Psoas muscle (tissue), 7 donors: ENCODE measurements at regions not wholly inside any gene's neighbourhood (a gene's known extent, or its start where the extent isn't known, plus 50 kb on each side); places are given as distances from the start of the nearest gene placed in this dataset.

Experiments used
- ATAC-seq, 4 donors: fragments of 200-7000 bp; cut with Tn5 transposase; one replicate each; pipeline ENCODE4 v1.9.1; 2020; ENCODE audit warnings: moderate library complexity in 3 of 4, mild to moderate bottlenecking in 2 of 4
- DNase-seq, 2 donors: peaks; one replicate each; pipeline ENCODE4 v3.0.0-alpha.2; 2020
- H3K27ac ChIP-seq: fragments of 200-600 bp; one replicate; pipeline ENCODE4 v1.8.0; 2022
- H3K27me3 ChIP-seq, 3 donors: fragments of 200-600 bp in 1 of 3; one replicate each; pipeline versions ENCODE4 v1.6.1 to v1.8.0; 2013 to 2022; ENCODE audit warnings: low read length in 2 of 3, mild to moderate bottlenecking in 2 of 3, moderate library complexity in 1 of 3; ENCODE audit not compliant: insufficient read depth in 3 of 3
- H3K36me3 ChIP-seq, 2 donors: fragments of 200-600 bp in 1 of 2; one replicate each; pipeline versions ENCODE4 v1.6.1 to v1.8.0; 2013 to 2022; ENCODE audit warnings: low read depth in 1 of 2, mild to moderate bottlenecking in 1 of 2, moderate library complexity in 1 of 2; ENCODE audit not compliant: insufficient read depth in 1 of 2
- H3K4me1 ChIP-seq: fragments of 200-600 bp; one replicate; pipeline ENCODE4 v1.8.0; 2022
- H3K4me3 ChIP-seq: fragments of 200-600 bp; one replicate; pipeline ENCODE4 v1.8.0; 2022; ENCODE audit warnings: mild to moderate bottlenecking
- H3K9me3 ChIP-seq: fragments of 200-600 bp; one replicate; pipeline ENCODE4 v1.8.0; 2022
- WGBS, 3 donors: extraction: QIAGEN DNeasy Blood & Tissue Kit; methylation state at CpG; one replicate each; pipeline versions ENCODE4 v1.1.6 to v1.1.7; 2013; 5-methylcytosine and 5-hydroxymethylcytosine counted together
- intact Hi-C, 2 donors: fragments of 100-400 bp; cut with DNase I; formaldehyde crosslinking; loops; one replicate each; pipeline versions ENCODE4 v1.11.0 to v1.14.2; 2022
- TF ChIP-seq, protein P1 (sequence below): fragments of 200-600 bp; IDR thresholded peaks from one replicate; pipeline ENCODE4 v1.8.0; 2022; ENCODE audit warnings: antibody characterized with exemption
- donor health status: healthy with polysubstance abuse.
- donor health status: DM: no; HTN: no; CAD: no; lungs with moderate emphysema.
- donor health status: Bipolar disorder and iron deficiency.
- donor health status: healthy.
- donor health status: DM: yes; HTN: yes; CAD: no.
- donor health status: DM: no; HTN: no; CAD: no.
- donor health status: DM: yes; HTN: yes; CAD: no.

- TF ChIP-seq, protein P1, sequence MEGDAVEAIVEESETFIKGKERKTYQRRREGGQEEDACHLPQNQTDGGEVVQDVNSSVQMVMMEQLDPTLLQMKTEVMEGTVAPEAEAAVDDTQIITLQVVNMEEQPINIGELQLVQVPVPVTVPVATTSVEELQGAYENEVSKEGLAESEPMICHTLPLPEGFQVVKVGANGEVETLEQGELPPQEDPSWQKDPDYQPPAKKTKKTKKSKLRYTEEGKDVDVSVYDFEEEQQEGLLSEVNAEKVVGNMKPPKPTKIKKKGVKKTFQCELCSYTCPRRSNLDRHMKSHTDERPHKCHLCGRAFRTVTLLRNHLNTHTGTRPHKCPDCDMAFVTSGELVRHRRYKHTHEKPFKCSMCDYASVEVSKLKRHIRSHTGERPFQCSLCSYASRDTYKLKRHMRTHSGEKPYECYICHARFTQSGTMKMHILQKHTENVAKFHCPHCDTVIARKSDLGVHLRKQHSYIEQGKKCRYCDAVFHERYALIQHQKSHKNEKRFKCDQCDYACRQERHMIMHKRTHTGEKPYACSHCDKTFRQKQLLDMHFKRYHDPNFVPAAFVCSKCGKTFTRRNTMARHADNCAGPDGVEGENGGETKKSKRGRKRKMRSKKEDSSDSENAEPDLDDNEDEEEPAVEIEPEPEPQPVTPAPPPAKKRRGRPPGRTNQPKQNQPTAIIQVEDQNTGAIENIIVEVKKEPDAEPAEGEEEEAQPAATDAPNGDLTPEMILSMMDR = no peak
- H3K27me3 ChIP-seq = no peaks in the 10 kb centered on the region
- no peak overlapping the region for H3K27ac ChIP-seq
- no peaks in the 10 kb centered on the region for H3K4me1 ChIP-seq
- no peaks in the 10 kb centered on the region for H3K36me3 ChIP-seq
- intact Hi-C loops = no loop called here
- no peaks in the 10 kb centered on the region for H3K9me3 ChIP-seq
- DNase-seq (no peak), ATAC-seq (no peak)
- 94 to 95% (median 95%) methylated on average over 6 of the region's 6 CpGs for WGBS, 3 donors
- no peak overlapping the region for H3K4me3 ChIP-seq
Measured at GRCh38 chr7:25546306-25546705, 318.0 kb upstream of the NPVF start.

DNA sequence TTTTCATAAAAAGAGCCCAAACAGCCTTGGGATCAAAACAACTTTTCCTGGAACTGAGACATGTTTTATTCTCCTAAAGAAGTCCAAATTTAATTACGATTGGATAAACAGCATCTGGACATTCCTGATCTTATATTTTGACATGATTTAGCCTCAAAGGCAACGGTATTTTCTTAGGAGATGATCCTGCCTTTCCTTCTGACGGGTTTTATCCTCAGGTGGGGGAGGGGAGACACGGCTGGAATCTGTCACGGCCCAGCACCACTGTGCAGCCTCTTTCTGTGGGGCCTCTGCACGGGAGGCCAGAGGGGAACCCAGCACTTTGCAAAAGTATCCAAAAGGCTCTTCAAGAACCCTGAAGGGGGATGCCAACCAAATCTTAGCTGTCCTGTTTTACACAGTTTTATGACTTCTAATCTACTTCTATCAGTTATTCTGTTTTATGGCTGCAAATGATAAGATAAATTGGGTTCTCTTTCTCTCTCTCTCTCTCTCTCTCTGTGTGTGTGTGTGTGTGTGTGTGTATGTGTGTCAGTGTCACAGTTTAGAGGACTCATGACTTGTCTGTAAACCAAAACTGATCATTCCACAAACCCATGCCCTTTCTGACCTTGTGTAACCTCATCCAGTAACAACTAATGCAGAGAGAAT lies 321.1 kb upstream of the NPVF start:
- DNase-seq = no peak
- no peaks in the 10 kb centered on the region for H3K36me3 ChIP-seq
- no peak for ATAC-seq
- H3K27me3 ChIP-seq = no peaks in the 10 kb centered on the region
- intact Hi-C loops = no loop called here
- no peaks in the 10 kb centered on the region for H3K9me3 ChIP-seq
- H3K27ac ChIP-seq = no peak overlapping the region
- 62 to 69% (median 63%) methylated on average over 6 of the region's 6 CpGs for WGBS, 3 donors
- TF ChIP-seq, protein P1 = no peak
- H3K4me1 ChIP-seq = no peaks in the 10 kb centered on the region
- no peak overlapping the region for H3K4me3 ChIP-seq

GRCh38 chr7:25550149-25550548 lies 321.9 kb upstream of the NPVF start:
- H3K9me3 ChIP-seq = no peaks in the 10 kb centered on the region
- 86 to 87% (median 86%) methylated on average over 5 of the region's 5 CpGs for whole genome bisulfite sequencing, 3 donors
- H3K27me3 ChIP-seq = no peaks in the 10 kb centered on the region
- no peak overlapping the region for H3K4me3 ChIP-seq
- no peaks in the 10 kb centered on the region for H3K36me3 ChIP-seq
- no peak for ATAC-seq
- no peak for DNase-seq
- intact Hi-C loops = no loop called here
- H3K4me1 ChIP-seq = no peaks in the 10 kb centered on the region
- no peak overlapping the region for H3K27ac ChIP-seq
- TF ChIP-seq, protein P1 = no peak

GRCh38 chr7:25552998-25553397 lies 324.7 kb upstream of the NPVF start:
- no peaks in the 10 kb centered on the region for H3K36me3 ChIP-seq
- no peak overlapping the region for H3K27ac ChIP-seq
- ATAC-seq (peak in 1 of 4 donors; percentile 37), DNase-seq (no peak)
- intact Hi-C loops = no loop called here
- 37 to 51% (median 47%) methylated on average over 3 of the region's 3 CpGs for WGBS, 3 donors
- no peaks in the 10 kb centered on the region for H3K27me3 ChIP-seq
- no peaks in the 10 kb centered on the region for H3K4me1 ChIP-seq
- TF ChIP-seq, protein P1 = no peak
- H3K9me3 ChIP-seq = no peaks in the 10 kb centered on the region
- no peak overlapping the region for H3K4me3 ChIP-seq
